ENCODE measurements at regions not wholly inside any gene's neighbourhood (a gene's known extent, or its start where the extent isn't known, plus 50 kb on each side); places are given as distances from the start of the nearest gene placed in this dataset.
A peak's percentile ranks its signal among the peaks of the same experiment; 100 is the strongest.
"Not testable (repeated sequence)": the region's sequence is repeated elsewhere in the genome, so short reads cannot be mapped to it uniquely, and the experiment has no call there.

DNA sequence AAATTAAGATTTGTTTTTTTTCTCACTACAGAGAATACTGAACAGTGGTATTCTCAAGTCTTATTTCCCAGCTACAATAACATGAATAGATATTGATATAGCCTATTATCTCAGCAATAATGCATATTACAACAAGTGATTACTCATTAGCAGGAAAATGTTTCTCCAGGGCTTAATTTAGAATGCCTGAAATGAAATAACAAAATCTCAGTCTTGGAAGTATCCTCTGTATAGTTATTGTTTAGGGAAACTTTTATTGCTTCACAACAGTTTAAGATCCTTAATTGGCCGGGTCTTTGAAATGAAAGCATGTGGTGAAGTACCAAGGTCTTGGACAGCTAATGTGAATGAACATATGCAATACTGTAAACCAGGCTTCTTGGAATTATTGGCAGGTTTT lies 79.1 kb upstream of the ZEB1 start:
- TF ChIP-seq, protein P1, sequence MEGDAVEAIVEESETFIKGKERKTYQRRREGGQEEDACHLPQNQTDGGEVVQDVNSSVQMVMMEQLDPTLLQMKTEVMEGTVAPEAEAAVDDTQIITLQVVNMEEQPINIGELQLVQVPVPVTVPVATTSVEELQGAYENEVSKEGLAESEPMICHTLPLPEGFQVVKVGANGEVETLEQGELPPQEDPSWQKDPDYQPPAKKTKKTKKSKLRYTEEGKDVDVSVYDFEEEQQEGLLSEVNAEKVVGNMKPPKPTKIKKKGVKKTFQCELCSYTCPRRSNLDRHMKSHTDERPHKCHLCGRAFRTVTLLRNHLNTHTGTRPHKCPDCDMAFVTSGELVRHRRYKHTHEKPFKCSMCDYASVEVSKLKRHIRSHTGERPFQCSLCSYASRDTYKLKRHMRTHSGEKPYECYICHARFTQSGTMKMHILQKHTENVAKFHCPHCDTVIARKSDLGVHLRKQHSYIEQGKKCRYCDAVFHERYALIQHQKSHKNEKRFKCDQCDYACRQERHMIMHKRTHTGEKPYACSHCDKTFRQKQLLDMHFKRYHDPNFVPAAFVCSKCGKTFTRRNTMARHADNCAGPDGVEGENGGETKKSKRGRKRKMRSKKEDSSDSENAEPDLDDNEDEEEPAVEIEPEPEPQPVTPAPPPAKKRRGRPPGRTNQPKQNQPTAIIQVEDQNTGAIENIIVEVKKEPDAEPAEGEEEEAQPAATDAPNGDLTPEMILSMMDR (IDR thresholded peaks at IDR 0.05; ENCODE audit: insufficient read depth in 1 of 2, low read depth in 1 of 2, low read length in 1 of 2, severe bottlenecking in 1 of 2, unreplicated experiment in 1 of 2) = no peak
- Histone ChIP-seq H3K4me3 (ENCODE audit: low read depth, low read length) (no peak overlapping the region), H3K9me3 (0 out of 2 replicates have a peak, but pooled peaks cover 3% of the 10 kb centered on the region), H3K36me3 (ENCODE audit: control insufficient read depth, insufficient read depth, low read length) (no peaks in the 10 kb centered on the region), H3K27me3 (replicated peaks; ENCODE audit: control insufficient read depth, insufficient read depth, low read length) (no peaks in the 10 kb centered on the region), H3K4me1 (no peaks in the 10 kb centered on the region)
- Mint-ChIP-seq H3K36me3 (ENCODE audit: insufficient read depth, unreplicated experiment) (no peaks in the 10 kb centered on the region), H3K9me3 (ENCODE audit: unreplicated experiment) (peaks cover 6% of the 10 kb centered on the region), H3K4me3 (ENCODE audit: unreplicated experiment) (no peak overlapping the region), H3K27ac (ENCODE audit: unreplicated experiment) (no peak overlapping the region), H3K27me3 (ENCODE audit: insufficient read depth, unreplicated experiment) (peaks cover 4% of the 10 kb centered on the region), H3K4me1 (ENCODE audit: low read depth, unreplicated experiment) (no peaks in the 10 kb centered on the region)
- intact Hi-C loops (cut with micrococcal nuclease; ENCODE audit: unreplicated experiment) = no loop called here
- POLR2A ChIA-PET = no interaction called here
- CTCF ChIA-PET = no interaction called here
- BruUV-seq (replicated peaks) = no TSS peak
- DNase-seq = no peak

DNA sequence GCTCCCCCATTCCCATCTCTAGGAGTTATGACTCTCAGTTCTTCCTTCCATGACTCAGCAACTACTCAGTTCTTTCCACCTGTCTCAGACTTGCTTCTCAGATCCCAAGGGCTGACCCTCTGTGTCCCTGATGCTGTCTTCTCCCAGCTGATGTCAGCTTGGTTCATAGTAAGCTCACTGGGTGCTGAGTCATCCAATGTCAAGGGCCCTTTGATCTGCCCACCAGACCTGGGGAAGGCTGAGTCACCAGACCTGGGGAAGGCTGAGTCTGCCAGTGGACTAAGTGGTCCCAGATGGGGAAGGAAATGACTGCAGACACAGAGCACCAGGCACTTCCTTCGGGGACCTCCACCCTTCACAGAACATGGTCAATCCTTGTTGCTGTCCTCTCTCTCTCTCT lies 76.1 kb upstream of the ZEB1 start:
- H3K4me3 ChIP-seq (ENCODE audit: low read depth, low read length) = no peak overlapping the region
- Mint-ChIP-seq H3K9me3 (ENCODE audit: unreplicated experiment) (no peaks in the 10 kb centered on the region), H3K27me3 (ENCODE audit: insufficient read depth, unreplicated experiment) (peaks cover 6% of the 10 kb centered on the region), H3K27ac (ENCODE audit: unreplicated experiment) (no peak overlapping the region), H3K4me3 (ENCODE audit: unreplicated experiment) (no peak overlapping the region), H3K4me1 (ENCODE audit: low read depth, unreplicated experiment) (no peaks in the 10 kb centered on the region), H3K36me3 (ENCODE audit: insufficient read depth, unreplicated experiment) (no peaks in the 10 kb centered on the region)
- 0 out of 2 replicates have a peak, but pooled peaks cover 3% of the 10 kb centered on the region for H3K9me3 ChIP-seq
- intact Hi-C loops (cut with micrococcal nuclease; ENCODE audit: unreplicated experiment) = no loop called here
- ChIA-PET CTCF (no interaction called here), POLR2A (no interaction called here)
- no peaks in the 10 kb centered on the region for H3K4me1 ChIP-seq
- BruUV-seq (replicated peaks) = no TSS peak
- TF ChIP-seq, protein P1 (IDR thresholded peaks at IDR 0.05; ENCODE audit: insufficient read depth in 1 of 2, low read depth in 1 of 2, low read length in 1 of 2, severe bottlenecking in 1 of 2, unreplicated experiment in 1 of 2) = no peak
- H3K36me3 ChIP-seq (ENCODE audit: control insufficient read depth, insufficient read depth, low read length) = no peaks in the 10 kb centered on the region
- peak; percentile 10 to 50 for DNase-seq
- H3K27me3 ChIP-seq (replicated peaks; ENCODE audit: control insufficient read depth, insufficient read depth, low read length) = no peaks in the 10 kb centered on the region

DNA sequence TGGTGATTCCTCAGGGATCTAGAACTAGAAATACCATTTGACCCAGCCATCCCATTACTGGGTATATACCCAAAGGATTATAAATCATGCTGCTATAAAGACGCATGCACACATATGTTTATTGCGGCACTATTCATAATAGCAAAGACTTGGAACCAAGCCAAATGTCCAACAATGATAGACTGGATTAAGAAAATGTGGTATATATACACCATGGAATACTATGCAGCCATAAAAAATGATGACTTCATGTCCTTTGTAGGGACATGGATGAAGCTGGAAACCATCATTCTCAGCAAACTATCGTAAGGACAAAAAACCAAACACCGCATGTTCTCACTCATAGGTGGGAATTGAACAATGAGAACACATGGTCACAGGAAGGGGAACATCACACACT lies 67.9 kb upstream of the ZEB1 start:
- H3K9me3 ChIP-seq; H3K27me3 ChIP-seq (replicated peaks; ENCODE audit: control insufficient read depth, insufficient read depth, low read length); BruUV-seq (replicated peaks); H3K27me3 Mint-ChIP-seq (ENCODE audit: insufficient read depth, unreplicated experiment); H3K4me1 Mint-ChIP-seq (ENCODE audit: low read depth, unreplicated experiment); H3K4me3 ChIP-seq (ENCODE audit: low read depth, low read length); DNase-seq; H3K4me1 ChIP-seq; H3K9me3 Mint-ChIP-seq (ENCODE audit: unreplicated experiment); H3K4me3 Mint-ChIP-seq (ENCODE audit: unreplicated experiment); CTCF ChIA-PET; H3K36me3 ChIP-seq (ENCODE audit: control insufficient read depth, insufficient read depth, low read length); H3K36me3 Mint-ChIP-seq (ENCODE audit: insufficient read depth, unreplicated experiment); POLR2A ChIA-PET; H3K27ac Mint-ChIP-seq (ENCODE audit: unreplicated experiment); intact Hi-C loops (cut with micrococcal nuclease; ENCODE audit: unreplicated experiment): not testable (repeated sequence)

DNA sequence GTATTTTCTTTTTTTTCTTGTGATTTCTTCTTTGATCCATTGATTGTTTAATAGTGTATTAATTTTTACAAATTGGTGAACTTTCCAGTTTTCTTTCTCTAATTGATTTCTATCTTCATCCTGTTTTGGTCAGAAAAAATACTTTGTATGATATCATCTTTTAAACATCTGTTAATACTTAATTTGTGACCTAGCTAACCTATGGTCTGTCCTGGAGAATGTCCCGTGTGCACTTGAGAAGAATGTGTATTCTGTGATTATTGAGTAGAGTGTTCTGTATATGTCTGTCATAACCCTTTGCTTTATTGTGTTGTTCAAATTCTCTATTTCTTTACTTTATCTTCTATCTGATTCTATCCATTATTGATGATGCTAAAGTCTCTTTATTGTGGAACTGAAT lies 65.8 kb upstream of the ZEB1 start:
- Histone ChIP-seq H3K36me3 (ENCODE audit: control insufficient read depth, insufficient read depth, low read length) (no peaks in the 10 kb centered on the region), H3K4me3 (ENCODE audit: low read depth, low read length) (no peak overlapping the region), H3K9me3 (no peaks in the 10 kb centered on the region), H3K4me1 (no peaks in the 10 kb centered on the region), H3K27me3 (replicated peaks; ENCODE audit: control insufficient read depth, insufficient read depth, low read length) (no peaks in the 10 kb centered on the region)
- H3K9me3 Mint-ChIP-seq (ENCODE audit: unreplicated experiment) = no peaks in the 10 kb centered on the region
- intact Hi-C loops (cut with micrococcal nuclease; ENCODE audit: unreplicated experiment) = no loop called here
- H3K27me3 Mint-ChIP-seq (ENCODE audit: insufficient read depth, unreplicated experiment) = peaks cover 2% of the 10 kb centered on the region
- ChIA-PET POLR2A (no interaction called here), CTCF (no interaction called here)
- H3K4me1 Mint-ChIP-seq (ENCODE audit: low read depth, unreplicated experiment) = no peaks in the 10 kb centered on the region
- H3K27ac Mint-ChIP-seq (ENCODE audit: unreplicated experiment) = no peak overlapping the region
- no peak for DNase-seq
- no TSS peak for BruUV-seq (replicated peaks)
- no peak overlapping the region for H3K4me3 Mint-ChIP-seq (ENCODE audit: unreplicated experiment)
- TF ChIP-seq, protein P1 (IDR thresholded peaks at IDR 0.05; ENCODE audit: insufficient read depth in 1 of 2, low read depth in 1 of 2, low read length in 1 of 2, severe bottlenecking in 1 of 2, unreplicated experiment in 1 of 2) = no peak
- no peaks in the 10 kb centered on the region for H3K36me3 Mint-ChIP-seq (ENCODE audit: insufficient read depth, unreplicated experiment)
